ENCODE measurements at regions not wholly inside any gene's neighbourhood (a gene's known extent, or its start where the extent isn't known, plus 50 kb on each side); places are given as distances from the start of the nearest gene placed in this dataset.
A peak's percentile ranks its signal among the peaks of the same experiment; 100 is the strongest.

DNA sequence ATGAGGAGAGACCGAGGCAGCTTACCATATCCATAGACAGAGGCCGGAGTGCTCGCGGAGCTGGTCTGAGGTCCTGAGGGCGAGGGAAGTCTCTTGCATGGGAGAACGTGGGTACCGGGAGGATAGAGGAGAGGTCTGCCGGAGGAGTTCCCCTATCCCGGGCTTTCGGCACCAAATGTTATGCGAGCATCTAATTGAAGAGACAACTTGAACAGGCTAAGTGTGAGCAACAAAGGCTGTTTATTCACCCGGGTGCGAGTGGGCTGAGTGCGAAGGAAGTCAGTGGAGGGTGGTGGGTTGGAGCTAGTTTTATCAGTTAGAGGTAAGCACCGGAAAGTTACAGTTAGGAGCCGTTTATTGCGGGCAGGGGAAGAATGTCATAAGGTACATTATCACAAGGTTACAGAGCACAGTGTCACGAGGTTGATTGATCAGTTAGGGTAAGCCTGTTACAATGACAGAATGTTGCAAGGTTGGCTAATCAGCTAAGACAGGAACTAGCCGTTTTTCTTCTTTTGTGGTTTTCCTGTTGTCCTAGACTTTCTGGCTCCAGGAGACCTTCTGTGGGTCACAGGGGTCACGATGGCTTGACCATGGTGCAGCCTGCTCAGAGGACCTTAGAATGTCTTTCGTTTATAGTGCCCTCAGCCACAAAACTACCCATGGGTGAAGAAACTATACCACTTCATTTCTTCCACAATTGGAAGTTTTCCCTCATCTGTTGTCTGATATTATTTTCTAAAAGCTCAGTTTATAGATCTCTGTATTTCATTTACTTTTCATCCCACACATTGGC, 746.0 kb upstream of the ADGRB3 start (continued):
- TF ChIP-seq, protein P1, sequence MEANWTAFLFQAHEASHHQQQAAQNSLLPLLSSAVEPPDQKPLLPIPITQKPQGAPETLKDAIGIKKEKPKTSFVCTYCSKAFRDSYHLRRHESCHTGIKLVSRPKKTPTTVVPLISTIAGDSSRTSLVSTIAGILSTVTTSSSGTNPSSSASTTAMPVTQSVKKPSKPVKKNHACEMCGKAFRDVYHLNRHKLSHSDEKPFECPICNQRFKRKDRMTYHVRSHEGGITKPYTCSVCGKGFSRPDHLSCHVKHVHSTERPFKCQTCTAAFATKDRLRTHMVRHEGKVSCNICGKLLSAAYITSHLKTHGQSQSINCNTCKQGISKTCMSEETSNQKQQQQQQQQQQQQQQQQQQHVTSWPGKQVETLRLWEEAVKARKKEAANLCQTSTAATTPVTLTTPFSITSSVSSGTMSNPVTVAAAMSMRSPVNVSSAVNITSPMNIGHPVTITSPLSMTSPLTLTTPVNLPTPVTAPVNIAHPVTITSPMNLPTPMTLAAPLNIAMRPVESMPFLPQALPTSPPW (CRISPR knock-in tag; IDR thresholded peaks at IDR 0.05), result peak; percentile 68
- TF ChIP-seq, protein P2, sequence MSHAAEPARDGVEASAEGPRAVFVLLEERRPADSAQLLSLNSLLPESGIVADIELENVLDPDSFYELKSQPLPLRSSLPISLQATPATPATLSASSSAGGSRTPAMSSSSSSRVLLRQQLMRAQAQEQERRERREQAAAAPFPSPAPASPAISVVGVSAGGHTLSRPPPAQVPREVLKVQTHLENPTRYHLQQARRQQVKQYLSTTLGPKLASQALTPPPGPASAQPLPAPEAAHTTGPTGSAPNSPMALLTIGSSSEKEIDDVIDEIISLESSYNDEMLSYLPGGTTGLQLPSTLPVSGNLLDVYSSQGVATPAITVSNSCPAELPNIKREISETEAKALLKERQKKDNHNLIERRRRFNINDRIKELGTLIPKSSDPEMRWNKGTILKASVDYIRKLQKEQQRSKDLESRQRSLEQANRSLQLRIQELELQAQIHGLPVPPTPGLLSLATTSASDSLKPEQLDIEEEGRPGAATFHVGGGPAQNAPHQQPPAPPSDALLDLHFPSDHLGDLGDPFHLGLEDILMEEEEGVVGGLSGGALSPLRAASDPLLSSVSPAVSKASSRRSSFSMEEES (CRISPR knock-in tag; IDR thresholded peaks at IDR 0.05), result peak; percentile 96
- no peak for TF ChIP-seq KLF10 (CRISPR knock-in tag; IDR thresholded peaks at IDR 0.05)
- TF ChIP-seq PHB (CRISPR knock-in tag; IDR thresholded peaks at IDR 0.05), result no peak
- TF ChIP-seq KDM4B (IDR thresholded peaks at IDR 0.05; ENCODE audit: borderline replicate concordance in 2 of 2, low read depth in 1 of 2), result peak in 1 of 2 experiments; percentile 65; a peak in 1 of 4 replicates
- TF ChIP-seq CBX3 (IDR thresholded peaks at IDR 0.05; ENCODE audit: borderline replicate concordance in 1 of 2, low read length in 2 of 2), result peak in 1 of 2 experiments; percentile 43; a peak in 1 of 3 replicates
- TF ChIP-seq CEBPG (CRISPR knock-in tag; IDR thresholded peaks at IDR 0.05), result peak; percentile 98
- TF ChIP-seq CEBPG (tag; conservative IDR thresholded peaks at IDR 0.05 in 1 of 2, IDR thresholded peaks at IDR 0.05 in 1 of 2), result peak; percentile 94 to 99
- peak; percentile 69 for TF ChIP-seq NR2F6 (CRISPR knock-in tag; IDR thresholded peaks at IDR 0.05)
- peak; percentile 100 for TF ChIP-seq EP300 (IDR thresholded peaks at IDR 0.05; ENCODE audit: low read length)
- no peak for TF ChIP-seq TFAM (CRISPR knock-in tag; conservative IDR thresholded peaks at IDR 0.05)
- TF ChIP-seq E2F6 (IDR thresholded peaks at IDR 0.05; ENCODE audit: borderline replicate concordance in 1 of 2, extremely low read depth in 1 of 2, insufficient read depth in 1 of 2, insufficient read length in 1 of 2, low read depth in 1 of 2, low read length in 1 of 2, poor library complexity in 1 of 2, severe bottlenecking in 1 of 2), result no peak
- TF ChIP-seq POLR2AphosphoS5 (IDR thresholded peaks at IDR 0.05; ENCODE audit: control insufficient read depth, insufficient read depth, low read depth, low read length), result peak; percentile 97
- TF ChIP-seq, protein P3, sequence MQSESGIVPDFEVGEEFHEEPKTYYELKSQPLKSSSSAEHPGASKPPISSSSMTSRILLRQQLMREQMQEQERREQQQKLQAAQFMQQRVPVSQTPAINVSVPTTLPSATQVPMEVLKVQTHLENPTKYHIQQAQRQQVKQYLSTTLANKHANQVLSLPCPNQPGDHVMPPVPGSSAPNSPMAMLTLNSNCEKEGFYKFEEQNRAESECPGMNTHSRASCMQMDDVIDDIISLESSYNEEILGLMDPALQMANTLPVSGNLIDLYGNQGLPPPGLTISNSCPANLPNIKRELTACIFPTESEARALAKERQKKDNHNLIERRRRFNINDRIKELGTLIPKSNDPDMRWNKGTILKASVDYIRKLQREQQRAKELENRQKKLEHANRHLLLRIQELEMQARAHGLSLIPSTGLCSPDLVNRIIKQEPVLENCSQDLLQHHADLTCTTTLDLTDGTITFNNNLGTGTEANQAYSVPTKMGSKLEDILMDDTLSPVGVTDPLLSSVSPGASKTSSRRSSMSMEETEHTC (IDR thresholded peaks at IDR 0.05), result peak; percentile 100
- peak; percentile 84 for TF ChIP-seq FOXJ2 (tag; IDR thresholded peaks at IDR 0.05)
- TF ChIP-seq, protein P4, sequence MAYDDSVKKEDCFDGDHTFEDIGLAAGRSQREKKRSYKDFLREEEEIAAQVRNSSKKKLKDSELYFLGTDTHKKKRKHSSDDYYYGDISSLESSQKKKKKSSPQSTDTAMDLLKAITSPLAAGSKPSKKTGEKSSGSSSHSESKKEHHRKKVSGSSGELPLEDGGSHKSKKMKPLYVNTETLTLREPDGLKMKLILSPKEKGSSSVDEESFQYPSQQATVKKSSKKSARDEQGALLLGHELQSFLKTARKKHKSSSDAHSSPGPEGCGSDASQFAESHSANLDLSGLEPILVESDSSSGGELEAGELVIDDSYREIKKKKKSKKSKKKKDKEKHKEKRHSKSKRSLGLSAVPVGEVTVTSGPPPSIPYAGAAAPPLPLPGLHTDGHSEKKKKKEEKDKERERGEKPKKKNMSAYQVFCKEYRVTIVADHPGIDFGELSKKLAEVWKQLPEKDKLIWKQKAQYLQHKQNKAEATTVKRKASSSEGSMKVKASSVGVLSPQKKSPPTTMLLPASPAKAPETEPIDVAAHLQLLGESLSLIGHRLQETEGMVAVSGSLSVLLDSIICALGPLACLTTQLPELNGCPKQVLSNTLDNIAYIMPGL (CRISPR knock-in tag; IDR thresholded peaks at IDR 0.05), result no peak

Measured in K562 (cell line).